Stimulated activated naive B cell treated with anti-CD40 and anti-IgM and Interleukin-4, amounts not matched to agents 10 μg/mL and 1 μg/mL and 100 μg/mL, for 72 hours (primary cell): ENCODE measurements at regions not wholly inside any gene's neighbourhood (a gene's known extent, or its start where the extent isn't known, plus 50 kb on each side); places are given as distances from the start of the nearest gene placed in this dataset.

ENCODE experiments used
- ATAC-seq, 2 donors: fragments of 150-1000 bp; cut with Tn5 transposase; replicated peaks; 2 replicates each; pipeline ENCODE4 v1.10.0; 2021; ENCODE audit warnings: moderate library complexity in 1 of 2
- DNase-seq: peaks from one replicate; pipeline ENCODE4 v3.0.0; 2021
- H3K27ac Mint-ChIP-seq: one replicate; pipeline ENCODE4 v1.8.0; 2022; ENCODE audit warnings: mild to moderate bottlenecking, mixed read lengths
- H3K27me3 Mint-ChIP-seq, 2 donors: one replicate each; pipeline ENCODE4 v1.8.0; 2022; ENCODE audit warnings: mixed read lengths in 2 of 2
- H3K36me3 Mint-ChIP-seq, 2 donors: one replicate each; pipeline ENCODE4 v1.8.0; 2022; ENCODE audit warnings: mixed read lengths in 2 of 2, mild to moderate bottlenecking in 1 of 2
- H3K4me1 Mint-ChIP-seq, 2 donors: one replicate each; pipeline ENCODE4 v1.8.0; 2022; ENCODE audit warnings: mixed read lengths in 2 of 2, mild to moderate bottlenecking in 1 of 2
- H3K4me3 Mint-ChIP-seq, 2 donors: one replicate each; pipeline ENCODE4 v1.8.0; 2022; ENCODE audit warnings: mild to moderate bottlenecking in 2 of 2, mixed read lengths in 2 of 2, moderate library complexity in 1 of 2
- H3K9me3 Mint-ChIP-seq, 2 donors: one replicate each; pipeline ENCODE4 v1.8.0; 2022; ENCODE audit warnings: mixed read lengths in 2 of 2, mild to moderate bottlenecking in 1 of 2

DNA sequence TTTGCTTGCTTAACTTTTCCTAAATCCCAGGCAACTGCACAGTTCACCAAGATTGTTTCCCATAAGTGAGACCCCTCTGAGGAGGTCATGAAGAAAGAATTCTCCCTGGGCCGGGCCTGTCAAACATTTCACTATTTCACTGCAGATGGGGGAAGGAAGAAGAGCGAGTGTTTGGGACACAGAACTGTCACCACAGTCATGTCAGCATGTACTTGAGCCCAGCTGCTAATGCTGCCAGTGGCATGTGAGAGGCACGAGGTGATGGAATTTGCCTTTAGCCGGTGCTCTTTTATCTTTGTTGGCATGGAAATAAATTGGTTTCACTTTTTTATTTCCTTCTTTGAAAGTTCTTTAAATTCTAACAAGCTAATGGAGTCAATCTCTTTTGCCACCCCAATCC, 277.9 kb upstream of the GADL1 start:
- peaks cover 0 to 4% of the 10 kb centered on the region in 2 donors for H3K4me1 Mint-ChIP-seq
- H3K36me3 Mint-ChIP-seq, result no peaks in the 10 kb centered on the region
- H3K27me3 Mint-ChIP-seq, result no peaks in the 10 kb centered on the region
- DNase-seq, result no peak
- peaks cover 0 to 2% of the 10 kb centered on the region in 2 donors for H3K9me3 Mint-ChIP-seq
- H3K27ac Mint-ChIP-seq, result no peak overlapping the region
- no peak for ATAC-seq
- H3K4me3 Mint-ChIP-seq, result no peak overlapping the region

DNA sequence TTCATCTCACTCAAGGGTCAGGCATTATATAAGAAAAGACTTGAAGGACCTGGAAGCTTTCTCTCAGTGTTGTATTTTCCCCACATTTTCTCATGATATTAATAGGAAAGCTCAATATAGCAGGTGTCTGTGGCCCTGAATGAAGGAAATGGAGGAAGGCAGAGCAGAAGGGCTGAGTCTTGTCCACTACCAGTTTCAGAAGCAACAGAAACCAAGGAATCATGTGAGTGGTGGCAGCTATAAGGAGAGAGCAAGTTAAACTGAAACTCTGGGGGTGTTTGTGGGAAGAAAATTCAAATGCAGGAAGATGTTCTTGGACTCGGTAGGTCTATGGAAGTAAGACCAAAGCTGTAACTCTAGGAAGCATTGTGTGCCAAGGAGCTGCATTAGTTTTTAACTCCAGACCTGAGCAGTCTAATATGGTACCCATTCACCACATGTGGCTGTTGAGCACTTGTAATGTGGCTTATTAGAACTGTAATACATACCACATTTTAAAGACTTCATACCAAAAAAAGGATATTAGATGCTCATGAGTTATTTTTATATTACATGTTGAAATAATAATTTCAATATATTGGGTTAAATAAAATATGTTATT, 278.8 kb upstream of the GADL1 start:
- DNase-seq (no peak), ATAC-seq (no peak)
- no peak overlapping the region for H3K4me3 Mint-ChIP-seq
- no peak overlapping the region for H3K27ac Mint-ChIP-seq
- H3K9me3 Mint-ChIP-seq, result peaks cover 0 to 2% of the 10 kb centered on the region in 2 donors
- no peaks in the 10 kb centered on the region for H3K36me3 Mint-ChIP-seq
- H3K4me1 Mint-ChIP-seq, result peaks cover 0 to 4% of the 10 kb centered on the region in 2 donors
- no peaks in the 10 kb centered on the region for H3K27me3 Mint-ChIP-seq

DNA sequence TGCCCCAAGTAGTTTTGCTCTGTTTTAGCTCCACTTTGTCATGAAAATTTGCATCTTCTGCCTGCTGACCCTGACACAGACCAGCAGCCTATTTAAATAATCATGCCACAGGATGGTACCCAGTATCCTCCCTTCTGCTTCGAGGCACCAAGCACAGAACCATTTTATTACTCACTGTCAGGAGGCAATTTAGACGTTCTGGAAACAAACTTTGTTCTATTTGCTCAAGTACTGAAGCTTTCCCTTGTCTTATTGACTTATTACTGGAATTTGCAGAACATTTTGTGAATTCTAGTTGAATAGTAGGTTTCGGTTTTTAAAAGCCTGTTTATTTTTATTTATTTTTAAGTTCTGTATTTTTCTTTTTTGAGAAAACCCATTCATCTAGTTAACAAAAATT, 279.6 kb upstream of the GADL1 start:
- H3K4me3 Mint-ChIP-seq, result no peak overlapping the region
- peaks cover 0 to 2% of the 10 kb centered on the region in 2 donors for H3K9me3 Mint-ChIP-seq
- no peaks in the 10 kb centered on the region for H3K27me3 Mint-ChIP-seq
- ATAC-seq, result no peak
- H3K4me1 Mint-ChIP-seq, result peaks cover 4 to 7% of the 10 kb centered on the region in 2 donors
- no peak for DNase-seq
- no peak overlapping the region for H3K27ac Mint-ChIP-seq
- no peaks in the 10 kb centered on the region for H3K36me3 Mint-ChIP-seq

DNA sequence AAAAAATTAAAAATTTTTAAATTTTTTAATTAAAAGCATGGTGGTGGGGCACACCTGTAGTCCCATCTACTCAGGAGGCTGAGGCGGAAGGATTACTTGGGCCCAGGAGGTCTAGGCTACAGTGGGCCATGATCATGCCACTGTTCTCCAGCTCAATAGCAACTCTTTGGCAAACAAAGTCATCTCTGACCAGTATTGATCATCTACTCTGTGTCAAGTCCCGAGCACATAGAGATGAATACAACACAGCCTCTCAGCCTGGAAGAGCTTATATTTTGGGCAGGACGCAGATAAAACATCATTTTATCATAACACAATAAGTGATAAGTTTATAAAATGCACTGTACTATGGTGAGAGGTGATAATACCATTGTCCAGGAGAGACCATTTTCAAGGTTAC, 281.6 kb upstream of the GADL1 start:
- Mint-ChIP-seq H3K36me3 (no peaks in the 10 kb centered on the region), H3K4me1 (peaks cover 4 to 7% of the 10 kb centered on the region in 2 donors), H3K27ac (no peak overlapping the region), H3K4me3 (no peak overlapping the region), H3K9me3 (peaks cover 0 to 5% of the 10 kb centered on the region in 2 donors), H3K27me3 (no peaks in the 10 kb centered on the region)
- no peak for DNase-seq
- ATAC-seq, result no peak

DNA sequence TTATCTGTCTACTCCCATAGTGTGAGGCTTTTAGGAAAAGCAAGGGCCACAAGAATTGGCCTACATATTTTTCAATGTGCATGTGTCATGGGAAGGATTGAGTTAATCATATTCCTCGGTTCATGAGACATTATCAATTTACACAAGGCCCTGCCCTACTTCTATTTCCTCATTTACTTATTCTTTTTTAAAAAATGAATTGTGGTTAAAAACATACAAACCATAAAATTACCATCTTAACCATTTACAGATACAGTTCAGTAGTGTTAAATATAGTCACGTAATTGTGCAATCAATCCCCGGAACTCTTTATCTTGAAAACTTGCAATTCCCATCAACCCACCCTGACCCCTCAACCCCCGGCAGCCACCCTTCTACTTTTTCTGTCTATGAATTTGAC, 284.0 kb upstream of the GADL1 start:
- DNase-seq (no peak), ATAC-seq (no peak)

GRCh38 chr3:31179768-31180167, 285.3 kb upstream of the GADL1 start:
- Mint-ChIP-seq H3K9me3 (peaks cover 0 to 4% of the 10 kb centered on the region in 2 donors), H3K4me1 (peaks cover 0 to 7% of the 10 kb centered on the region in 2 donors), H3K27me3 (no peaks in the 10 kb centered on the region), H3K4me3 (no peak overlapping the region), H3K27ac (no peak overlapping the region), H3K36me3 (peaks cover 0 to 2% of the 10 kb centered on the region in 2 donors)
- DNase-seq, result no peak
- ATAC-seq, result no peak

More for the DNA sequence above, 284.0 kb upstream of the GADL1 start:
- Mint-ChIP-seq H3K36me3 (peaks cover 0 to 2% of the 10 kb centered on the region in 2 donors), H3K4me1 (peaks cover 0 to 7% of the 10 kb centered on the region in 2 donors), H3K27me3 (no peaks in the 10 kb centered on the region), H3K4me3 (no peak overlapping the region), H3K27ac (no peak overlapping the region), H3K9me3 (peaks cover 0 to 5% of the 10 kb centered on the region in 2 donors)

DNA sequence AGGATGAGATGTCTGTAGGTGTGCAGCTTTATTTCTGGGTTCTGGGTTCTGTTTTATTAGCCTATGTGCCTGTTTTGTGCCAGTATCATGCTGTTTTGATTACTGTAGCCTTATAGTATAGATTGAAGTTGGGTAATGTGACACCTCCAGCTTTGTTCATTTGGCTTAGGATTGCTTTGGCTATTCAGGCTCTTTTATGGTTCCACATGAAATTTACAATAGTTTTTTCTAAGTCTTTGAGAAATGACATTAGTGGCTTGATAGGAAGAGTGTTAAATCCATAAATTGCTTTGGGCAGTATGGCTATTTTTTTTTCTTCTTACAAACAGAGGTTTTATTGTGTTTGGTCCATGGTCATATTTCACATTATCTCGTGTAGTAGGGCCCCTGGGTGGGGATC, 285.8 kb upstream of the GADL1 start:
- H3K4me3 Mint-ChIP-seq, result no peak overlapping the region
- peaks cover 0 to 2% of the 10 kb centered on the region in 2 donors for H3K36me3 Mint-ChIP-seq
- no peak for DNase-seq
- no peak for ATAC-seq
- no peaks in the 10 kb centered on the region for H3K27me3 Mint-ChIP-seq
- H3K9me3 Mint-ChIP-seq, result peaks cover 0 to 3% of the 10 kb centered on the region in 2 donors
- peaks cover 0 to 7% of the 10 kb centered on the region in 2 donors for H3K4me1 Mint-ChIP-seq
- H3K27ac Mint-ChIP-seq, result no peak overlapping the region

- H3K4me3 Mint-ChIP-seq, result no peak overlapping the region
- H3K4me1 Mint-ChIP-seq, result peaks cover 0 to 7% of the 10 kb centered on the region in 2 donors
- no peak for ATAC-seq
- peaks cover 0 to 2% of the 10 kb centered on the region in 2 donors for H3K36me3 Mint-ChIP-seq
- no peaks in the 10 kb centered on the region for H3K27me3 Mint-ChIP-seq
- H3K27ac Mint-ChIP-seq, result no peak overlapping the region
- no peak for DNase-seq
- H3K9me3 Mint-ChIP-seq, result peaks cover 0 to 3% of the 10 kb centered on the region in 2 donors
Measured at GRCh38 chr3:31181661-31182060, 287.2 kb upstream of the GADL1 start.

GRCh38 chr3:31182661-31183060, 288.2 kb upstream of the GADL1 start:
- Mint-ChIP-seq H3K27ac (no peak overlapping the region), H3K36me3 (peaks cover 0 to 2% of the 10 kb centered on the region in 2 donors), H3K4me3 (no peak overlapping the region), H3K27me3 (no peaks in the 10 kb centered on the region), H3K4me1 (peaks cover 0 to 7% of the 10 kb centered on the region in 2 donors), H3K9me3 (peaks cover 0 to 3% of the 10 kb centered on the region in 2 donors)
- DNase-seq (no peak), ATAC-seq (no peak)

DNA sequence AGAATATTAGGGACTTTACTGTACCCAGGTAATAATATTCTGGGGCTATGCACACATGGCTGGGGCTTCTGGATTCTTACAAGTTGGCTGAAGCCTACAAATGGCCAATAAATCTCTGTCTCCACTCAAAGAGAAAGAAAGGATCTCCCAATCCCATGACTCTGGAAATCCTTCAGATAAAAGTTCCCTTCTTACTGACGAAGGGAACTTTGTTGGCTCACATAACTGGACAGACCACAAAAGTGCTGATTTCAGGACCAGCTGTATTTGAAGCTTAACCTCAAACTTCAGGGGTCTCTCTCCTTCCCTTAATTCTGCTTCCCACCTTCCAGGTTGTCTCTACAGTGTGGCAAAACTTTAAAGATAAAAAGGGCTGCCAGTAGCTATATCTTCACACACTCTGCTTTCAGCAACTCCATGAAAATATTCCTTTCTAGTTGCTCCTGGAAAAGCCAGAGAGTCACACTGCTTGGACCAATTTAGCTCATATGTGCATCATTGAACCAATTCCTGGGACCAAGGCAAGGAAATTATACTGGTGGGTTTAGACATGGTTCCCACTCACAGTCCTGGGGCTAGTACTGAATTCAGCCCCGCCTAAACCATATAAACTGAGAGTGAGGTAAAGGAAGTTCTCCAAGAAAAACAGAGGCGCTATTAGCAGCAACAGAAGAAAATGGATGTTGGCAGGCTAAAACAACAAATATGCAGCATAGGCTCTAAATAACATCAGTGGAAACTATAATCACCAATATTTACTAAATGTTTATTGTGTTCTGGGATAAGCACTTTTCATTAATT, 290.0 kb upstream of the GADL1 start:
- Mint-ChIP-seq H3K4me3 (no peak overlapping the region), H3K27me3 (no peaks in the 10 kb centered on the region), H3K9me3 (peaks cover 0 to 3% of the 10 kb centered on the region in 2 donors), H3K27ac (no peak overlapping the region), H3K36me3 (peaks cover 0 to 2% of the 10 kb centered on the region in 2 donors), H3K4me1 (no peaks in the 10 kb centered on the region)
- ATAC-seq (no peak), DNase-seq (no peak)

DNA sequence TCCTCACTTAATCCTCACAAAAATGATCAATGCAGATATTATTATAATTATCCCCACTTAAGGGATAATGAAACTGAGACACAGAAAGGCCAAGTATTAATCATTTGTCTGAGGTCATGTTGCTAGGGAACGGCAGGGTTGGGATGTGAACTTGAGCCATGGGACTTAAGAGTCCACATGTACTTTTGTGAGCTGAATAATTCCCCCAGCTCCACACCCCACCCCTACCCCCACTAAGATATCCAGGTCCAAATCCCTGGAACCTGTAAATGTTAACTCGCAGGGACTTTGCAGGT, 290.5 kb upstream of the GADL1 start:
- Mint-ChIP-seq H3K27me3 (no peaks in the 10 kb centered on the region), H3K27ac (no peak overlapping the region), H3K9me3 (peaks cover 0 to 3% of the 10 kb centered on the region in 2 donors), H3K36me3 (peaks cover 0 to 2% of the 10 kb centered on the region in 2 donors), H3K4me1 (no peaks in the 10 kb centered on the region), H3K4me3 (no peak overlapping the region)
- ATAC-seq (no peak), DNase-seq (no peak)

DNA sequence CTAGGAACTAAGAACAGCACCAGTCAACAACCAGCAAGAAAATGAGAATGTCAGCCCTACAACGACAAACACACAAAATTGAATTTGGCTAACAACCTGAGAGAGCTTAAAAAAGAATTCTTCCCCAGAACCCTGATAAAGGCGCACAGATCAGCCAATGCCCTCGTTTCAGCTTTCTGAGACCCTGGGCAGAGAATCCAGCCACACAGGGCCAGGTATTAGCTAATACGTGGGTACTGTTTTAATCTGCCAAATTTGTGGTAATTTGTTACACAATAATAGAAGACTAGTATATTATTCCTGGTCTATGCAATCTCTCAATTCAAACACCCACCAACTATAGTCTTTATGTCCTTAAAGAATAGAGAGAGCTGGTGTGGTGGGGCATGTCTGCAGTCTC, 291.6 kb upstream of the GADL1 start:
- ATAC-seq (no peak), DNase-seq (no peak)

GRCh38 chr3:31187380-31187779, 292.9 kb upstream of the GADL1 start:
- no peak for ATAC-seq
- Mint-ChIP-seq H3K27me3 (peaks cover 0 to 6% of the 10 kb centered on the region in 2 donors), H3K4me1 (no peaks in the 10 kb centered on the region), H3K36me3 (no peaks in the 10 kb centered on the region), H3K4me3 (no peak overlapping the region), H3K9me3 (no peaks in the 10 kb centered on the region), H3K27ac (no peak overlapping the region)
- no peak for DNase-seq

More for the DNA sequence above, 291.6 kb upstream of the GADL1 start:
- peaks cover 0 to 2% of the 10 kb centered on the region in 2 donors for H3K36me3 Mint-ChIP-seq
- H3K27me3 Mint-ChIP-seq, result no peaks in the 10 kb centered on the region
- no peaks in the 10 kb centered on the region for H3K4me1 Mint-ChIP-seq
- H3K9me3 Mint-ChIP-seq, result no peaks in the 10 kb centered on the region
- H3K4me3 Mint-ChIP-seq, result no peak overlapping the region
- no peak overlapping the region for H3K27ac Mint-ChIP-seq

GRCh38 chr3:31188112-31188511, 293.7 kb upstream of the GADL1 start:
- DNase-seq (no peak), ATAC-seq (no peak)
- Mint-ChIP-seq H3K9me3 (no peaks in the 10 kb centered on the region), H3K27me3 (peaks cover 0 to 6% of the 10 kb centered on the region in 2 donors), H3K36me3 (no peaks in the 10 kb centered on the region), H3K4me3 (no peak overlapping the region), H3K4me1 (no peaks in the 10 kb centered on the region), H3K27ac (no peak overlapping the region)

GRCh38 chr3:31189330-31189729, 294.9 kb upstream of the GADL1 start:
- Mint-ChIP-seq H3K9me3 (no peaks in the 10 kb centered on the region), H3K27me3 (peaks cover 0 to 6% of the 10 kb centered on the region in 2 donors), H3K27ac (no peak overlapping the region), H3K4me3 (no peak overlapping the region), H3K4me1 (no peaks in the 10 kb centered on the region), H3K36me3 (no peaks in the 10 kb centered on the region)
- DNase-seq (no peak), ATAC-seq (no peak)
